ENCODE measurements at regions not wholly inside any gene's neighbourhood (a gene's known extent, or its start where the extent isn't known, plus 50 kb on each side); places are given as distances from the start of the nearest gene placed in this dataset.

DNA sequence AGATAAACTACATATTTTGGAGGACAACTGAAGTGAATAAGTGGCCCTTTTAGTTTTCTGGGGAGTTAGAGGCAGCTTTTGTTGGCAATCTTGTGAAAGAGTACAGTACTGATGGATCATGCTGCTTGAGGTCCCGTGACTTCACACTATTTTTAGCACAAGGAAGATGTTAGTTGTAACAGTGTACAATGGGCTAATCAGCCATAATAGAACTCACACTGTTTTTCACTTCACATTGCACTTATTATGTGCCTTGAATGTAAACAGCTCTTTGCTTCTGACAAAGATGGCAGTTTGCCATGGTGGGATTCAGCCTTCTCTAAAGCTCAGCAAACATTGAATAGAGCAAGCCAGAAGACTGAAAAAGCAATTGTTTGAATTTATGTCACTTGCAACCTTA is 176.7 kb upstream of the ZNF608 start:
- Mint-ChIP-seq H3K36me3 (no peaks in the 10 kb centered on the region), H3K9me3 (peaks cover 0 to 13% (median 6%) of the 10 kb centered on the region in 7 donors), H3K4me1 (no peaks in the 10 kb centered on the region), H3K27me3 (no peaks in the 10 kb centered on the region), H3K4me3 (no peak overlapping the region), H3K27ac (no peak overlapping the region)
- H3K4me1 ChIP-seq (ENCODE audit: control insufficient read depth, insufficient read depth, low read length, poor library complexity, severe bottlenecking), result no peaks in the 10 kb centered on the region
- H3K27me3 ChIP-seq (ENCODE audit: control insufficient read depth, insufficient read depth, low read length), result no peaks in the 10 kb centered on the region
- no peaks in the 10 kb centered on the region for H3K9me3 ChIP-seq (ENCODE audit: control insufficient read depth in 2 of 2, low read length in 2 of 2)
- ATAC-seq (ENCODE audit: low read depth in 2 of 2) (no peak), DNase-seq (no peak)
- no peaks in the 10 kb centered on the region for H3K36me3 ChIP-seq (ENCODE audit: control insufficient read depth, insufficient read depth, low read length)
- H3K27ac ChIP-seq (ENCODE audit: insufficient read depth, low read length, poor library complexity, severe bottlenecking), result no peak overlapping the region
- H3K4me3 ChIP-seq (ENCODE audit: low read depth, low read length), result no peak overlapping the region

DNA sequence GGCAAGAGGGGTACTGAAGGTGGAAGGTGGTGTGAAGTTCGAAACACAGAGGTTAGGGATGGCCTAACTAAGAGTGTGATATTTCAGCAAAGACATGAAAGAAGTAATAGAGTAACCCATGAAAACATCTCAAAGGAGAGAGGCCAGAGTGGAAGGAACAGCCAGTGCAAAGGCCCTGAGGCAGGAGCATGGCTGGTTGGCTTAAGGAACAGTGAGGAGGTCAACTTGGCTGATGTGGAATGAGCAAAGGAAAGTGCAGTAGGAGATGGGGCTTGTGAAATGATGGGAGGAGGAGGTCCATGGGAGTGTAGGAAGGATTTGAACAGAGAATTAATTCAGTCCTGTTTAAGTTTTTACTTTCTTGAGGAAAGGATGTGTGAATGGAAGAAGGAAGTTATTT is 178.3 kb upstream of the ZNF608 start:
- no peak overlapping the region for H3K27ac ChIP-seq (ENCODE audit: insufficient read depth, low read length, poor library complexity, severe bottlenecking)
- no peak for DNase-seq
- no peak overlapping the region for H3K4me3 Mint-ChIP-seq
- no peaks in the 10 kb centered on the region for H3K36me3 Mint-ChIP-seq
- ATAC-seq (ENCODE audit: low read depth in 2 of 2), result no peak
- no peaks in the 10 kb centered on the region for H3K27me3 ChIP-seq (ENCODE audit: control insufficient read depth, insufficient read depth, low read length)
- peaks cover 0 to 13% (median 6%) of the 10 kb centered on the region in 7 donors for H3K9me3 Mint-ChIP-seq
- no peaks in the 10 kb centered on the region for H3K36me3 ChIP-seq (ENCODE audit: control insufficient read depth, insufficient read depth, low read length)
- no peaks in the 10 kb centered on the region for H3K9me3 ChIP-seq (ENCODE audit: control insufficient read depth in 2 of 2, low read length in 2 of 2)
- no peak overlapping the region for H3K27ac Mint-ChIP-seq
- no peak overlapping the region for H3K4me3 ChIP-seq (ENCODE audit: low read depth, low read length)
- H3K4me1 ChIP-seq (ENCODE audit: control insufficient read depth, insufficient read depth, low read length, poor library complexity, severe bottlenecking), result no peaks in the 10 kb centered on the region
- no peaks in the 10 kb centered on the region for H3K27me3 Mint-ChIP-seq
- H3K4me1 Mint-ChIP-seq, result no peaks in the 10 kb centered on the region

DNA sequence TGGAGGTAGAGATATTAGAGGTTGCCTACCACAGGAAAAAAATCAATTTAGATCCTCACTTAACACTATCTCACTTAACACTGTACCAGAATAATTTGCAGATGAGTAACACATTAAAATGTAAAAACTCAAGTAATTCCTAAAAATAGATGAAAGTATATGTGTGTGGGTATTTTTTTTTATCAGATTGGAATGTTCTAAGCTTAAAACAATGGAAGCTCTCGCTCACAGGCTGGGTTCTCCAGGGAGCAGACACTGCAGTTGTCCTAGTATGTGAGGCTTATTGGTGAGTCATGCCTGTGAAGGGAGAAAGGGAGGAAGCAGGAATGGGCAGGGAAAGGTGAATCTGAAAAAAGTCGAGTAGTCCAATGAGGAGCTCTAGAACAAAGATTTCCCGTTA is 181.3 kb upstream of the ZNF608 start:
- no peak for DNase-seq
- H3K4me1 Mint-ChIP-seq, result no peaks in the 10 kb centered on the region
- peaks cover 3 to 13% (median 12%) of the 10 kb centered on the region in 7 donors for H3K9me3 Mint-ChIP-seq
- no peaks in the 10 kb centered on the region for H3K9me3 ChIP-seq (ENCODE audit: control insufficient read depth in 2 of 2, low read length in 2 of 2)
- no peaks in the 10 kb centered on the region for H3K4me1 ChIP-seq (ENCODE audit: control insufficient read depth, insufficient read depth, low read length, poor library complexity, severe bottlenecking)
- no peaks in the 10 kb centered on the region for H3K36me3 ChIP-seq (ENCODE audit: control insufficient read depth, insufficient read depth, low read length)
- H3K27me3 ChIP-seq (ENCODE audit: control insufficient read depth, insufficient read depth, low read length), result no peaks in the 10 kb centered on the region
- H3K27ac ChIP-seq (ENCODE audit: insufficient read depth, low read length, poor library complexity, severe bottlenecking), result no peak overlapping the region
- H3K4me3 ChIP-seq (ENCODE audit: low read depth, low read length), result no peak overlapping the region
- no peak overlapping the region for H3K4me3 Mint-ChIP-seq
- no peaks in the 10 kb centered on the region for H3K27me3 Mint-ChIP-seq
- H3K27ac Mint-ChIP-seq, result no peak overlapping the region
- H3K36me3 Mint-ChIP-seq, result no peaks in the 10 kb centered on the region
- ATAC-seq (ENCODE audit: low read depth in 2 of 2), result no peak

DNA sequence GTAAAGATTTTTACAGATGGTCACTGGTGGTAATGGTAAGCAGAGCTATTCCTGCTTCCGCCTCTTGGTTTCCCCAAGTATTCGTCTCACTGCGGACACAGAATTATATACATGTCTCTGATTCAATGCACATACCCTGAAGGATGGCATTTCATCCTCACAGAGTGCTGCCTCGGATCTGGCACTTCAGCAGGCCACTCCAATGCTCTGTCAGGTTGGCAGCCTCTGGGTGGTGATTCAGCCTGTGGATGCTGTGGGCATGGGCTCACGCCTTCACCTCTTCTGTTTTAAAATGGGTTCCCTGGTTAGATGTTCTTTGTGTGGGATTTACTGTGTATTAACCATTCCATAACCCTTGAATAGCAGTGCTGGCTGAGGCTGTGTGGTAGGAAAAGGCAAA is 182.6 kb upstream of the ZNF608 start:
- Mint-ChIP-seq H3K27me3 (no peaks in the 10 kb centered on the region), H3K27ac (no peak overlapping the region), H3K4me3 (no peak overlapping the region), H3K4me1 (no peaks in the 10 kb centered on the region), H3K9me3 (peaks cover 3 to 13% (median 12%) of the 10 kb centered on the region in 7 donors), H3K36me3 (no peaks in the 10 kb centered on the region)
- Histone ChIP-seq H3K27ac (ENCODE audit: insufficient read depth, low read length, poor library complexity, severe bottlenecking) (no peak overlapping the region), H3K27me3 (ENCODE audit: control insufficient read depth, insufficient read depth, low read length) (no peaks in the 10 kb centered on the region), H3K36me3 (ENCODE audit: control insufficient read depth, insufficient read depth, low read length) (no peaks in the 10 kb centered on the region), H3K4me3 (ENCODE audit: low read depth, low read length) (no peak overlapping the region), H3K9me3 (ENCODE audit: control insufficient read depth in 2 of 2, low read length in 2 of 2) (no peaks in the 10 kb centered on the region), H3K4me1 (ENCODE audit: control insufficient read depth, insufficient read depth, low read length, poor library complexity, severe bottlenecking) (no peaks in the 10 kb centered on the region)
- DNase-seq, result no peak
- no peak for ATAC-seq (ENCODE audit: low read depth in 2 of 2)

DNA sequence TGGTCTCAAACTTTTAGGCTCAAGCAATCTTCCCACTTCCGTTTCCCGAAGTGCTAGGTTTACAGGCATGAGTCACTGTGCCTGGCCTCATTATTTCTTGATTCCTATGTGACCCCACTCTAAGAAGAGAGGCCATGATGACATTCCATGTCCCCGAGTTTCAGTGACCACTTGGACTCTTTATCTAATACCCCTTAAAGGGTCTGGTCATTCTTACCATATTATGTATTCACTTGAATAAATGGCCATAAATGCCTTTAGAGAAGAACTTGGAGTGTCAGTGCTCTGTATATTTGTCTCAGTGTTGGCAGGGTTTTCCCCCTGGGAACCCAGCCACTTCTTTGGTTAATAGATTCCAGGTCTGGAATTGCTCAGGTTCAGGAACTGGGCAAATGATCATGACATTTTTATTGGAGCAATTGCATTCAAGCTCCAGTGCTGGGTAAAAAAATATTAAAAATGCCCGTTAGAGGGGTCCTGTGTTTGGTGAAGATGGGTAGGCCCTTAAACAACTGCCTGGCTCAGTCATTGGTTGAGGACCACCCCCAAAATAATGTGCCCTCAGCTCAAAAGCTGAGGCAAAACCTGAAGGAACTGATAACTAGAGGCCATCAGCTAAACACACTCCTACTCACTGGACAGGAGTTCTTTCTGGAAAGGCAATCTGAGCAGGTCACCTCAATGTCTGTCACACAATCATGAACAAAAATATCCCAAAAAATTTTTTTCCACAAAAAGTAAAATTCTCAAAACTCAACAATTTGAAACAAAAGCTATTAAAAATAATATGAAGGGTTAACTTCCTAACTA is 186.6 kb upstream of the ZNF608 start:
- H3K4me1 ChIP-seq (ENCODE audit: control insufficient read depth, insufficient read depth, low read length, poor library complexity, severe bottlenecking), result no peaks in the 10 kb centered on the region
- no peaks in the 10 kb centered on the region for H3K36me3 Mint-ChIP-seq
- H3K9me3 ChIP-seq (ENCODE audit: control insufficient read depth in 2 of 2, low read length in 2 of 2), result peaks cover 0 to 2% of the 10 kb centered on the region in 2 experiments
- ATAC-seq (ENCODE audit: low read depth in 2 of 2) (no peak), DNase-seq (no peak)
- H3K27me3 Mint-ChIP-seq, result peaks cover 4% of the 10 kb centered on the region
- H3K4me3 Mint-ChIP-seq, result no peak overlapping the region
- H3K4me3 ChIP-seq (ENCODE audit: low read depth, low read length), result no peak overlapping the region
- no peaks in the 10 kb centered on the region for H3K4me1 Mint-ChIP-seq
- H3K27ac Mint-ChIP-seq, result no peak overlapping the region
- H3K27me3 ChIP-seq (ENCODE audit: control insufficient read depth, insufficient read depth, low read length), result no peaks in the 10 kb centered on the region
- no peak overlapping the region for H3K27ac ChIP-seq (ENCODE audit: insufficient read depth, low read length, poor library complexity, severe bottlenecking)
- H3K36me3 ChIP-seq (ENCODE audit: control insufficient read depth, insufficient read depth, low read length), result no peaks in the 10 kb centered on the region
- H3K9me3 Mint-ChIP-seq, result peaks cover 0 to 8% (median 5%) of the 10 kb centered on the region in 7 donors

DNA sequence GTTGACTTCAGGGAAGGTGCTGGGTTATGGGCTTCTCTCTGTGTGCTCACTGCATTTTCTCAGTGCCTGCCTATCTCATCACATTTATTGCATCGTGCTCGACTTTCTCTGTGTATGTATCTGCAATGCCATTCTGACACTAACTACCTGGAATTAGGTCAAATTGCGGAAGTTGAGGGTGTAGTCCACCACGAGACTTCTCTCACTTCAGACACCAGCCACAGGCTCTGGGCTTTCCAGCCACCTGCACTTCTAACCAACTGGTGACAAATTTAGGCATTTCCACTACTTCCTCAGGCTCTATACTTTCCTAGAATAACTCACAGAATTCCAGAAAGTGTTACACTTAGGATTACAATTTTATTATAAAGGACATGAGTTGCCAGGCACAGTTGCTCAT is 188.6 kb upstream of the ZNF608 start:
- H3K27ac ChIP-seq (ENCODE audit: insufficient read depth, low read length, poor library complexity, severe bottlenecking), result no peak overlapping the region
- H3K36me3 ChIP-seq (ENCODE audit: control insufficient read depth, insufficient read depth, low read length), result no peaks in the 10 kb centered on the region
- Mint-ChIP-seq H3K27ac (peak overlapping the region in 1 of 3 donors; percentile 18), H3K4me3 (no peak overlapping the region), H3K9me3 (peaks cover 3 to 14% (median 6%) of the 10 kb centered on the region in 7 donors), H3K27me3 (peaks cover 4% of the 10 kb centered on the region), H3K4me1 (no peaks in the 10 kb centered on the region), H3K36me3 (no peaks in the 10 kb centered on the region)
- no peak overlapping the region for H3K4me3 ChIP-seq (ENCODE audit: low read depth, low read length)
- peaks cover 0 to 2% of the 10 kb centered on the region in 2 experiments for H3K9me3 ChIP-seq (ENCODE audit: control insufficient read depth in 2 of 2, low read length in 2 of 2)
- DNase-seq (peak in 1 of 3 donors; percentile 40), ATAC-seq (ENCODE audit: low read depth in 2 of 2) (peak in 1 of 2 donors; percentile 16)
- no peaks in the 10 kb centered on the region for H3K27me3 ChIP-seq (ENCODE audit: control insufficient read depth, insufficient read depth, low read length)
- no peaks in the 10 kb centered on the region for H3K4me1 ChIP-seq (ENCODE audit: control insufficient read depth, insufficient read depth, low read length, poor library complexity, severe bottlenecking)

DNA sequence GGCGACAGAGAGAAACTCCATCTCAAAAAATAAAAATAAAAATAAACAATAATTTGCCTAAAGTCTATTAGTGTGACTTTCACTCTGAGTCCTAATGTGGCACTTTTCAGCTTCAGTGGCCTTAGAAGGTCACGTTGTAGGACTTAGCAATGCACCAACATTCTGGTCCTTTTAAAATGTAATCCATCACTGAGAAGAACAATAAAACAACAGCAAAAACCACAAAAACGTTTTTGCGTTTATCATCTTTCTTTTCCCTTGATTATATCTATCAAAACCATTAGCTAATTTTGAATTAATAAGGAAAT is 190.1 kb upstream of the ZNF608 start:
- H3K27ac ChIP-seq (ENCODE audit: insufficient read depth, low read length, poor library complexity, severe bottlenecking), result no peak overlapping the region
- H3K9me3 ChIP-seq (ENCODE audit: control insufficient read depth in 2 of 2, low read length in 2 of 2), result peaks cover 0 to 2% of the 10 kb centered on the region in 2 experiments
- H3K27me3 ChIP-seq (ENCODE audit: control insufficient read depth, insufficient read depth, low read length), result no peaks in the 10 kb centered on the region
- H3K4me3 ChIP-seq (ENCODE audit: low read depth, low read length), result no peak overlapping the region
- Mint-ChIP-seq H3K27me3 (peaks cover 4% of the 10 kb centered on the region), H3K36me3 (no peaks in the 10 kb centered on the region), H3K9me3 (peaks cover 0 to 17% (median 8%) of the 10 kb centered on the region in 7 donors), H3K4me1 (no peaks in the 10 kb centered on the region), H3K27ac (no peak overlapping the region), H3K4me3 (no peak overlapping the region)
- no peak for ATAC-seq (ENCODE audit: low read depth in 2 of 2)
- DNase-seq, result no peak
- H3K4me1 ChIP-seq (ENCODE audit: control insufficient read depth, insufficient read depth, low read length, poor library complexity, severe bottlenecking), result no peaks in the 10 kb centered on the region
- H3K36me3 ChIP-seq (ENCODE audit: control insufficient read depth, insufficient read depth, low read length), result no peaks in the 10 kb centered on the region
